Trophoblast cell (in vitro differentiated cells and primary cell): ENCODE measurements at regions not wholly inside any gene's neighbourhood (a gene's known extent, or its start where the extent isn't known, plus 50 kb on each side); places are given as distances from the start of the nearest gene placed in this dataset.

Experiments
- DNase-seq, 2 donors: peaks; one replicate each; pipeline ENCODE4 v3.0.0-alpha.2; 2016
- H2AFZ ChIP-seq: 2 replicates; pipeline ENCODE4 v1.6.1; 2013; ENCODE audit warnings: low read length, moderate library complexity, mild to moderate bottlenecking; ENCODE audit not compliant: insufficient read depth, poor library complexity
- H2AK5ac ChIP-seq: 2 replicates; pipeline ENCODE4 v1.6.1; 2013; ENCODE audit warnings: mild to moderate bottlenecking, low read length
- H2BK120ac ChIP-seq: 2 replicates; pipeline ENCODE4 v1.6.1; 2013; ENCODE audit warnings: low read length, mild to moderate bottlenecking, moderate library complexity; ENCODE audit not compliant: insufficient read depth, poor library complexity
- H2BK12ac ChIP-seq: 2 replicates; pipeline ENCODE4 v1.6.1; 2013; ENCODE audit warnings: mild to moderate bottlenecking, low read length, moderate library complexity
- H2BK5ac ChIP-seq: 2 replicates; pipeline ENCODE4 v1.6.1; 2013; ENCODE audit warnings: low read length, low read depth, moderate library complexity, mild to moderate bottlenecking; ENCODE audit not compliant: poor library complexity
- H3K14ac ChIP-seq: 2 replicates; pipeline ENCODE4 v1.6.1; 2013; ENCODE audit warnings: mild to moderate bottlenecking, low read length
- H3K18ac ChIP-seq: 2 replicates; pipeline ENCODE4 v1.6.1; 2013; ENCODE audit warnings: mild to moderate bottlenecking, low read length
- H3K23ac ChIP-seq: 2 replicates; pipeline ENCODE4 v1.6.1; 2013; ENCODE audit warnings: low read length
- H3K27ac ChIP-seq: 2 replicates; pipeline ENCODE4 v1.5.1; 2013; ENCODE audit warnings: low read depth, mild to moderate bottlenecking, inconsistent platforms, low read length, moderate library complexity
- H3K27me3 ChIP-seq: 2 replicates; pipeline ENCODE4 v1.6.1; 2013; ENCODE audit warnings: inconsistent platforms, mild to moderate bottlenecking, low read length, moderate library complexity; ENCODE audit not compliant: insufficient read depth
- H3K36me3 ChIP-seq, 2 experiments: 1 replicate in 1 of 2; 2 replicates in 1 of 2; pipeline ENCODE4 v1.6.1; 2013; ENCODE audit warnings: low read length in 2 of 2, mild to moderate bottlenecking in 2 of 2, moderate library complexity in 1 of 2; ENCODE audit not compliant: insufficient read depth in 2 of 2, control insufficient read depth in 1 of 2
- H3K4ac ChIP-seq: 2 replicates; pipeline ENCODE4 v1.6.1; 2013; ENCODE audit warnings: low read depth, mild to moderate bottlenecking, low read length, moderate library complexity
- H3K4me1 ChIP-seq, 2 experiments: 1 replicate in 1 of 2; 2 replicates in 1 of 2; pipeline ENCODE4 v1.6.1; 2013; ENCODE audit warnings: low read length in 2 of 2, mild to moderate bottlenecking in 2 of 2, moderate library complexity in 1 of 2; ENCODE audit not compliant: insufficient read depth in 2 of 2, control insufficient read depth in 1 of 2
- H3K4me2 ChIP-seq: 2 replicates; pipeline ENCODE4 v1.6.1; 2013; ENCODE audit warnings: inconsistent platforms, mild to moderate bottlenecking, low read length, moderate library complexity
- H3K4me3 ChIP-seq: 2 replicates; pipeline ENCODE4 v1.5.1; 2013; ENCODE audit warnings: mild to moderate bottlenecking, low read depth, low read length, inconsistent platforms
- H3K79me1 ChIP-seq: one replicate; pipeline ENCODE4 v1.6.1; 2013; ENCODE audit warnings: low read length
- H3K79me2 ChIP-seq: 2 replicates; pipeline ENCODE4 v1.6.1; 2013; ENCODE audit warnings: low read length, mild to moderate bottlenecking; ENCODE audit not compliant: control insufficient read depth, insufficient read depth, poor library complexity
- H3K9ac ChIP-seq: 2 replicates; pipeline ENCODE4 v1.6.1; 2013; ENCODE audit warnings: mild to moderate bottlenecking, low read length
- H3K9me3 ChIP-seq: 2 replicates; pipeline ENCODE4 v1.6.1; 2013; ENCODE audit warnings: low read depth, mild to moderate bottlenecking, control low read depth, inconsistent platforms, low read length; ENCODE audit not compliant: insufficient read depth
- H4K12ac ChIP-seq: 2 replicates; pipeline ENCODE4 v1.6.1; 2013; ENCODE audit warnings: low read depth, mild to moderate bottlenecking, low read length, moderate library complexity
- H4K8ac ChIP-seq: 2 replicates; pipeline ENCODE4 v1.6.1; 2013; ENCODE audit warnings: low read depth, mild to moderate bottlenecking, low read length, moderate library complexity
- H4K91ac ChIP-seq: one replicate; pipeline ENCODE4 v1.6.1; 2013; ENCODE audit warnings: low read depth, mild to moderate bottlenecking, low read length, moderate library complexity
- WGBS: extraction: QIAGEN DNeasy Blood & Tissue Kit; methylation state at CpG from one replicate; pipeline ENCODE4 v1.1.7; 2013; ENCODE audit warnings: missing lambda C conversion rate; ENCODE audit not compliant: insufficient read length, insufficient coverage; ENCODE audit errors: extremely low coverage; 5-methylcytosine and 5-hydroxymethylcytosine counted together

DNA sequence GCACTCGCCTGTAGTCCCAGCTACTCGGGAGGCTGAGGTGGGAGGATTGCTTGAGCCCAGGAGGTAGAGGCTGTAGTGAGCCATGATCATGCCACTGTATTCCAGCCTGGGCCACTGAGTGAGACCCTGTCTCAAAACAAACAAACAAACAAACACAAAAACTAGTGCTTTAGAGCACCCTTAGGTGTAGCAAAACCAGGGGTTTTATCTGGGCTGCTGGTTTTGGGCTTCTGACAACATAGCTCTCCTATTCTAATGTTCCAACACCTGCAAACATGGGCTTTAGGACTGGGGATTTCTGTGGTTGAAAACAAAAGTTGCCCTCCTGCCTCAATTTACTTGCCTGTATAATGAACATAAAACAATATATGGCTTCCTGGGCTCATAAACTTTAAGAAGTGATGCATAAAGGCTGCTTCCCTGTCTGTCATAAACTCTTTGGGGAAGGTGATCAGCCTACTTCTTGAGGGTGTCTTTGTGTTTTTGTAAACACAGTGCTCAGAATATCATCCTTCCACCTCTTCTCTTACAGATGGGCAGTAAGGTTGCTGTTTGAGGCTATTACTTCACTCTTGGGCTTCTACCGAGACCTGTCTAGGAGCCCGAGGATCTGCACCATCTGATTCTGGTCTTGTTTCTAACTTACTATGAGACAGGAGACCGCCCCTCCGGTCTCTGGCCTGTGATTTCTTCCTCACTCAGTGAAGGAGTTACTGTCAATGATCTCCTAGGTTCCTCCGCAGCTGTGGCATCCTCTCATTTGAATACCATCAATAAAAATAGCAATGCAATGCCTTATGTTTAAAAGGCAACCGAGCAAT is 246.5 kb downstream of the MYCN start:
- Histone ChIP-seq H3K4ac (no peak overlapping the region), H3K4me3 (no peak overlapping the region), H3K36me3 (no peaks in the 10 kb centered on the region), H2AFZ (no peak overlapping the region), H4K8ac (no peak overlapping the region), H3K23ac (no peak overlapping the region), H3K79me2 (no peaks in the 10 kb centered on the region), H3K4me1 (peaks cover 0 to 2% of the 10 kb centered on the region in 2 experiments), H4K12ac (no peak overlapping the region), H2BK12ac (no peak overlapping the region), H3K27ac (no peak overlapping the region), H3K27me3 (no peaks in the 10 kb centered on the region), H3K9ac (no peak overlapping the region), H3K4me2 (no peak overlapping the region), H4K91ac (no peak overlapping the region), H2AK5ac (no peak overlapping the region), H3K9me3 (no peaks in the 10 kb centered on the region), H3K79me1 (no peaks in the 10 kb centered on the region), H2BK120ac (no peak overlapping the region), H2BK5ac (no peak overlapping the region), H3K14ac (no peak overlapping the region), H3K18ac (no peak overlapping the region)
- no peak for DNase-seq
- WGBS, result no CpG with 5 or more reads among the region's 8 CpGs

DNA sequence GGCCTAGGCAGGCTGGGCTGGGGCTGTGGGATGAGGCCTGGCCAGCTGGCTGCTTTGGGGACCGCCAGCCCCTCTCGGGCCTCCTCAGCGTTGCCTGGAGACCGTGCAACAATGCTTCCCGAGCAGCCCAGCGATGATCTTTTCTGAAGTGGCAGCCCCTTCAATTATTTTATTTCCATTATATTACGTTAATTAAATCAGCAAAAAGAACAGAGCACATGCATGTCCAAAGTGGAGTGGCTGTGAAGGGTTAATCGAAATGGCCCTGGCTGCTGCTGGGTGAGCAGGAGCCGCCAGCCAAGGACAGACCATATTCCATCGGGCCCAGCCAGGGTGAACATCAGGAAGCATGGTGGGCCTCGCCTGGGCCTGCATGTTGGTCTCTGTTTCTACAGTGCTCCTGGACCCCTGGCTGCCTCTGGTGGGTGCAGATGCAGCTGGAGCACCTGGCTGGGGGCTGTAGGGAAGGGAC is 245.5 kb downstream of the MYCN start:
- Histone ChIP-seq H3K23ac (no peak overlapping the region), H2BK5ac (no peak overlapping the region), H3K4ac (no peak overlapping the region), H3K4me1 (peaks cover 0 to 4% of the 10 kb centered on the region in 2 experiments), H4K12ac (no peak overlapping the region), H3K18ac (no peak overlapping the region), H2AK5ac (no peak overlapping the region), H3K27ac (no peak overlapping the region), H3K9ac (no peak overlapping the region), H3K4me2 (no peak overlapping the region), H2AFZ (no peak overlapping the region), H4K91ac (no peak overlapping the region), H3K14ac (no peak overlapping the region), H2BK12ac (no peak overlapping the region), H3K36me3 (no peaks in the 10 kb centered on the region), H3K79me2 (no peaks in the 10 kb centered on the region), H3K79me1 (no peaks in the 10 kb centered on the region), H2BK120ac (no peak overlapping the region), H4K8ac (no peak overlapping the region), H3K27me3 (no peaks in the 10 kb centered on the region), H3K4me3 (no peak overlapping the region), H3K9me3 (no peaks in the 10 kb centered on the region)
- no CpG with 5 or more reads among the region's 11 CpGs for WGBS
- no peak for DNase-seq

DNA sequence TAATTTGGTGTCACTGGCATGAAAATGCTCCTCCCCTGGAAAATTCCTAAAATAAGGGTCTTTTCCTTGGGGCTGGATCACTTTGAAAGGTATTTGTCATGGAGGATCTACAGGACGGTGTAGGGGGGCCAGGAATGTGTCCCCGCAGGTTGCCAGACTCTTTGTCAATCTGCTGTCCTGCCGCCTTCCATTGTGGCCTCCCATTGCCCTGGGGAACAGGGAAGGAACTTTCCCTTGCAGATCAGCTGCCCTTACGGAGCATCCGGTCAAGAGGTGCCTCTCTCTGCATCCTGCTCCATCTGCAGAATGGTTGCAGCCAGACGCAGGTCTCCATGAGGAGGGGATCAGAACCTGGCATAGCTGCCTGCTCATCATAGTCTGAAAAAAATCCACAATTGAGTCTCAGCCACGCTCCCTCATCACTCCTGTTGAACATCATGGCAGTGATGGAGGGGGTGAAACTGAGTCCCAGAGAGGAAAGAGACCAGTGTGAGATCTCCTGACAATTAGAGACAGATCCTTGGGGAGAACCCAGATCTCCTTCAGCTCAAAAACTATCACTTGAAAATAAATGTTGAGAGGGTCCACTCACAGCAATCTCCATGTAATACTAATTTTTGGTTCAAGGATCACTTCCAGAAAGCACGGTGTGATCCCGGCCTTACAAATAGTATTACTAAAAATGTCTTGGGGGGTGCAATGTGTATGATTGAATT is 244.8 kb downstream of the MYCN start:
- no peak overlapping the region for H3K9ac ChIP-seq
- H3K79me2 ChIP-seq, result no peaks in the 10 kb centered on the region
- H2BK5ac ChIP-seq, result no peak overlapping the region
- H2BK120ac ChIP-seq, result no peak overlapping the region
- H3K4me3 ChIP-seq, result no peak overlapping the region
- no peaks in the 10 kb centered on the region for H3K36me3 ChIP-seq
- no peak overlapping the region for H3K4me2 ChIP-seq
- no peak overlapping the region for H2AFZ ChIP-seq
- no peak overlapping the region for H3K27ac ChIP-seq
- DNase-seq, result no peak
- H3K23ac ChIP-seq, result no peak overlapping the region
- no CpG with 5 or more reads among the region's 9 CpGs for WGBS
- no peak overlapping the region for H4K12ac ChIP-seq
- peaks cover 2 to 4% of the 10 kb centered on the region in 2 experiments for H3K4me1 ChIP-seq
- no peak overlapping the region for H3K4ac ChIP-seq
- no peaks in the 10 kb centered on the region for H3K27me3 ChIP-seq
- no peak overlapping the region for H3K14ac ChIP-seq
- H2BK12ac ChIP-seq, result no peak overlapping the region
- H3K9me3 ChIP-seq, result no peaks in the 10 kb centered on the region
- no peak overlapping the region for H3K18ac ChIP-seq
- no peaks in the 10 kb centered on the region for H3K79me1 ChIP-seq
- no peak overlapping the region for H2AK5ac ChIP-seq
- no peak overlapping the region for H4K91ac ChIP-seq
- no peak overlapping the region for H4K8ac ChIP-seq

DNA sequence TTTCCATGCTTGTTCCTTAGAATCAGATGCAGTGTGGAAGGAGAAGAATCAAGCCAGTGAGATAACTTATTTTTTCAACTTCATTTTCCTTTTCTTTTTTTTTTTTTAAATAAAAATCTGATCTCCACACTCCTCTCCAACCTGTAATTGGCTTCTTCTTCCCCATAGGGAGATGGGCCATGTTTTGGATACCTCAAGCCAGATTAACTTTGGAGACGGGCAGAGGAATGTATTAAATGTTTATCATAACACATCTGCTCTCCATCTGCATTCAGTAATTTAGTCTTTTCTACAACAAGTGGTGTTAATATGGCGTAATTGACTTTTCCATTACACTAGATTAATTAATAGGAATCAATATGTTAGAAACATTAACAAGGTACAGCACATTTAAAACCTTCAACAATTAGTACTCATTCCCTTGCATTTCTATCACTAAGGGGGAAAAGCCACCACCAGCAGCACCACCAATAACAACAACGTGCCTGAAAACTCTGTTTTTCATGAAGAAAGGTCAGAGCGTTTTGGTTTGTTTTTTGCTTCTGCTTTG is 244.1 kb downstream of the MYCN start:
- no peak overlapping the region for H3K4me3 ChIP-seq
- H2AK5ac ChIP-seq, result no peak overlapping the region
- no peak overlapping the region for H4K8ac ChIP-seq
- H2AFZ ChIP-seq, result no peak overlapping the region
- H3K23ac ChIP-seq, result no peak overlapping the region
- H3K9ac ChIP-seq, result no peak overlapping the region
- DNase-seq, result no peak
- no peak overlapping the region for H3K4ac ChIP-seq
- H3K14ac ChIP-seq, result no peak overlapping the region
- H3K18ac ChIP-seq, result no peak overlapping the region
- peaks cover 2 to 6% of the 10 kb centered on the region in 2 experiments for H3K4me1 ChIP-seq
- H4K91ac ChIP-seq, result no peak overlapping the region
- H3K79me2 ChIP-seq, result no peaks in the 10 kb centered on the region
- no peaks in the 10 kb centered on the region for H3K79me1 ChIP-seq
- no peak overlapping the region for H2BK5ac ChIP-seq
- H3K27ac ChIP-seq, result no peak overlapping the region
- no peak overlapping the region for H2BK12ac ChIP-seq
- H3K27me3 ChIP-seq, result no peaks in the 10 kb centered on the region
- no peak overlapping the region for H2BK120ac ChIP-seq
- H3K4me2 ChIP-seq, result no peak overlapping the region
- H4K12ac ChIP-seq, result no peak overlapping the region
- no CpG with 5 or more reads among the region's 4 CpGs for WGBS
- H3K36me3 ChIP-seq, result no peaks in the 10 kb centered on the region
- H3K9me3 ChIP-seq, result no peaks in the 10 kb centered on the region
